Endothelial cell of umbilical vein (primary cell): ENCODE measurements at regions not wholly inside any gene's neighbourhood (a gene's known extent, or its start where the extent isn't known, plus 50 kb on each side); places are given as distances from the start of the nearest gene placed in this dataset.

Experiments
- BruUV-seq: library from RNA; stranded (reverse); fragments of 400-500 nt; replicated peaks from 2 replicates; lab custom pipeline; 2021; lab: Mats Ljungman, UMichigan
- CTCF ChIA-PET: fragments of 300-600, 350-600 bp; sonication (Branson Sonifier 250); formaldehyde crosslinking; loops from one replicate; lab custom pipeline; 2021; ENCODE audit warnings: antibody characterized with exemption, inconsistent platforms; lab: Charles Lee
- POLR2A ChIA-PET: fragments of 300-600, 350-600 bp; sonication (Branson Sonifier 250); formaldehyde crosslinking; loops from one replicate; lab custom pipeline; 2021; ENCODE audit warnings: antibody characterized with exemption, inconsistent platforms; lab: Charles Lee
- DNase-seq: peaks from one replicate; pipeline ENCODE4 v3.0.0-alpha.2; 2011; ENCODE audit warnings: low read depth, low spot score
- FAIRE-seq: peaks from 2 replicates; lab custom pipeline; 2011; peaks lifted over from hg19 to GRCh38; lab: Jason Lieb, UNC
- H2AFZ ChIP-seq: 2 replicates; pipeline ENCODE4 v1.6.0; 2012; ENCODE audit warnings: low read depth, low read length, control low read depth, inconsistent platforms
- H3K27ac ChIP-seq: 2 replicates; pipeline ENCODE4 v1.5.1; 2011; ENCODE audit warnings: low read depth, mild to moderate bottlenecking, control low read depth, low read length, moderate library complexity; ENCODE audit not compliant: insufficient read depth
- H3K27me3 ChIP-seq, 2 experiments: 2 replicates each; pipeline versions ENCODE4 v1.6.0 to v1.6.1; 2011; ENCODE audit warnings: low read length in 2 of 2, mixed read lengths in 1 of 2; ENCODE audit not compliant: control insufficient read depth in 2 of 2, insufficient read depth in 2 of 2
- H3K36me3 ChIP-seq, 2 experiments: 2 replicates in 1 of 2; 3 replicates in 1 of 2; pipeline ENCODE4 v1.5.1; 2011; ENCODE audit warnings: low read length in 2 of 2, mild to moderate bottlenecking in 1 of 2, moderate library complexity in 1 of 2; ENCODE audit not compliant: control insufficient read depth in 2 of 2, insufficient read depth in 2 of 2; ENCODE audit errors: extremely low read depth in 1 of 2
- H3K4me1 ChIP-seq: 3 replicates; pipeline ENCODE4 v1.5.1; 2011; ENCODE audit warnings: mild to moderate bottlenecking, low read length; ENCODE audit not compliant: control insufficient read depth, insufficient read depth; ENCODE audit errors: extremely low read depth
- H3K4me2 ChIP-seq: 2 replicates; pipeline ENCODE4 v1.6.1; 2011; ENCODE audit warnings: low read length, control low read depth, mixed read lengths; ENCODE audit not compliant: insufficient read depth
- H3K4me3 ChIP-seq, 3 experiments: fragments of 200-600 bp in 1 of 3; sonication (generic), shearing (Covaris generic) in 1 of 3; replicated peaks in 1 of 3; 2 replicates each; pipeline ENCODE4 v1.5.1; 2011 to 2016; ENCODE audit warnings: control low read depth in 3 of 3, low read length in 3 of 3, mild to moderate bottlenecking in 2 of 3, inconsistent platforms in 1 of 3, low read depth in 1 of 3, moderate library complexity in 1 of 3; ENCODE audit not compliant: insufficient read depth in 1 of 3
- H3K79me2 ChIP-seq: 2 replicates; pipeline ENCODE4 v1.6.0; 2012; ENCODE audit warnings: low read length, inconsistent platforms; ENCODE audit not compliant: control insufficient read depth, insufficient read depth
- H3K9ac ChIP-seq: replicated peaks from 2 replicates; pipeline ENCODE3; 2011; ENCODE audit warnings: low read length, control low read depth; ENCODE audit not compliant: insufficient read depth; ENCODE audit errors: extremely low read depth
- H3K9me1 ChIP-seq: replicated peaks from 3 replicates; pipeline ENCODE4 v1.6.0; 2011; ENCODE audit warnings: mild to moderate bottlenecking, low read length; ENCODE audit not compliant: control insufficient read depth, insufficient read depth; ENCODE audit errors: extremely low read depth
- H3K9me3 ChIP-seq: replicated peaks from 2 replicates; pipeline ENCODE4 v1.5.1; 2012; ENCODE audit warnings: low read length, inconsistent platforms; ENCODE audit not compliant: control insufficient read depth, insufficient read depth
- H4K20me1 ChIP-seq: replicated peaks from 2 replicates; pipeline ENCODE3; 2011; ENCODE audit warnings: mild to moderate bottlenecking, low read length; ENCODE audit not compliant: control insufficient read depth, insufficient read depth; ENCODE audit errors: extremely low read depth
- CTCF ChIP-seq, 2 donors: IDR thresholded peaks; 1 replicate in 1 of 2; 2 replicates in 1 of 2; pipeline ENCODE4 v1.5.1; 2011; ENCODE audit warnings: low read length in 2 of 2, mild to moderate bottlenecking in 2 of 2, moderate library complexity in 2 of 2, control low read depth in 1 of 2, inconsistent platforms in 1 of 2, low read depth in 1 of 2; ENCODE audit not compliant: insufficient read depth in 1 of 2; ENCODE audit errors: extremely low read depth in 1 of 2
- EZH2 ChIP-seq: IDR thresholded peaks from 2 replicates; pipeline ENCODE4 v1.6.1; 2012; ENCODE audit warnings: borderline replicate concordance, low read depth, mild to moderate bottlenecking, moderate library complexity, low read length, inconsistent platforms; ENCODE audit not compliant: severe bottlenecking
- FOS ChIP-seq: IDR thresholded peaks from 2 replicates; pipeline ENCODE4 v1.6.1; 2011; ENCODE audit warnings: mild to moderate bottlenecking, low read length, moderate library complexity, borderline replicate concordance; ENCODE audit not compliant: insufficient read depth
- GATA2 ChIP-seq: IDR thresholded peaks from 2 replicates; pipeline ENCODE4 v1.7.0; 2011; ENCODE audit warnings: low read depth, mild to moderate bottlenecking, moderate library complexity, mixed read lengths, low read length; ENCODE audit not compliant: insufficient read length, insufficient read depth
- JUN ChIP-seq: IDR thresholded peaks from 2 replicates; pipeline ENCODE4 v1.6.1; 2011; ENCODE audit warnings: borderline replicate concordance, low read depth; ENCODE audit not compliant: insufficient read length, insufficient read depth
- MYC ChIP-seq: IDR thresholded peaks from one replicate; pipeline ENCODE4 v1.6.1; 2011; ENCODE audit warnings: mild to moderate bottlenecking, low read depth, low read length
- POLR2A ChIP-seq: IDR thresholded peaks from 2 replicates; pipeline ENCODE4 v1.6.1; 2012; ENCODE audit warnings: low read depth, mild to moderate bottlenecking, control low read depth, low read length
- POLR2AphosphoS5 ChIP-seq: IDR thresholded peaks from 2 replicates; pipeline ENCODE4 v1.6.1; 2012; ENCODE audit warnings: low read depth, mild to moderate bottlenecking, control low read depth, low read length, moderate library complexity; ENCODE audit not compliant: insufficient read depth
- dilution Hi-C: fragments of 300-500 bp; cut with MboI; formaldehyde crosslinking; loops from one replicate; pipeline ENCODE4 v1.15.0; 2019; ENCODE audit warnings: low sequenced_read_pairs; ENCODE audit not compliant: extremely low pct_ligation_motif_present
- intact Hi-C: fragments of 100-400 bp; cut with micrococcal nuclease; formaldehyde crosslinking; loops from one replicate; pipeline ENCODE4 v1.10.0; 2022
- TF ChIP-seq, protein P1 (sequence below): IDR thresholded peaks from 2 replicates; pipeline ENCODE4 v1.6.1; 2011; ENCODE audit not compliant: insufficient read depth, insufficient read length

GRCh38 chr10:90089719-90090118, 388.3 kb downstream of the KIF20B start:
- DNase-seq (no peak), FAIRE-seq (no peak)
- POLR2A ChIA-PET: no interaction called here
- intact Hi-C loops: no loop called here
- BruUV-seq: no TSS peak
- CTCF ChIA-PET: interaction anchor here (1.1 kb wide), 1 partner anchor 59 kb away, joined by 5 read pairs; no protein-coding TSS in a partner anchor
- Histone ChIP-seq H3K4me3 (no peak overlapping the region), H3K36me3 (no peaks in the 10 kb centered on the region), H3K9me1 (no peaks in the 10 kb centered on the region), H3K4me2 (no peak overlapping the region), H4K20me1 (no peaks in the 10 kb centered on the region), H3K9ac (no peak overlapping the region), H2AFZ (no peak overlapping the region), H3K79me2 (no peaks in the 10 kb centered on the region), H3K4me1 (no peaks in the 10 kb centered on the region), H3K9me3 (no peaks in the 10 kb centered on the region), H3K27ac (no peak overlapping the region), H3K27me3 (no peaks in the 10 kb centered on the region)
- dilution Hi-C loops: no loop called here
- TF ChIP-seq CTCF (IDR thresholded peaks at IDR 0.05; ENCODE audit: extremely low read depth in 1 of 2, insufficient read depth in 1 of 2, low read depth in 1 of 2, low read length in 2 of 2) (no peak), FOS (no peak), EZH2 (no peak), POLR2A (no peak), MYC (no peak), GATA2 (no peak), POLR2AphosphoS5 (no peak), JUN (no peak)
- TF ChIP-seq, protein P1, sequence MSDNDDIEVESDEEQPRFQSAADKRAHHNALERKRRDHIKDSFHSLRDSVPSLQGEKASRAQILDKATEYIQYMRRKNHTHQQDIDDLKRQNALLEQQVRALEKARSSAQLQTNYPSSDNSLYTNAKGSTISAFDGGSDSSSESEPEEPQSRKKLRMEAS: no peak
